Heart right ventricle (tissue), 16 donors: ENCODE measurements at regions not wholly inside any gene's neighbourhood (a gene's known extent, or its start where the extent isn't known, plus 50 kb on each side); places are given as distances from the start of the nearest gene placed in this dataset.

ENCODE experiments used
- ATAC-seq, 8 donors: fragments of 200-7000 bp; cut with Tn5 transposase; one replicate each; pipeline ENCODE4 v1.9.1; 2020; ENCODE audit warnings: mild to moderate bottlenecking in 8 of 8, moderate library complexity in 8 of 8, moderate number of reproducible peaks in 1 of 8
- DNase-seq, 2 donors: peaks; one replicate each; pipeline ENCODE4 v3.0.0-alpha.2; 2020
- H3K27ac ChIP-seq, 10 donors: fragments of 200-600 bp; sonication (generic) in 2 of 10; one replicate each; pipeline versions ENCODE4 v1.5.0 to v1.8.0; 2020 to 2022; ENCODE audit warnings: mild to moderate bottlenecking in 3 of 10
- H3K27me3 ChIP-seq, 7 donors: fragments of 200-600 bp; one replicate each; pipeline ENCODE4 v1.8.0; 2021 to 2022; ENCODE audit warnings: mild to moderate bottlenecking in 2 of 7
- H3K36me3 ChIP-seq, 9 donors: fragments of 200-600 bp; sonication (generic) in 1 of 9; one replicate each; pipeline versions ENCODE4 v1.5.0 to v1.8.0; 2020 to 2022; ENCODE audit warnings: mild to moderate bottlenecking in 2 of 9
- H3K4me1 ChIP-seq, 9 donors: fragments of 200-600 bp; sonication (generic) in 1 of 9; one replicate each; pipeline versions ENCODE4 v1.5.0 to v1.8.0; 2020 to 2022; ENCODE audit warnings: mild to moderate bottlenecking in 4 of 9
- H3K4me3 ChIP-seq, 10 donors: fragments of 200-600 bp; sonication (generic) in 2 of 10; one replicate each; pipeline versions ENCODE4 v1.5.0 to v1.8.0; 2020 to 2022; ENCODE audit warnings: mild to moderate bottlenecking in 7 of 10, moderate library complexity in 2 of 10
- H3K9me3 ChIP-seq, 11 donors: fragments of 200-600 bp in 10 of 11; sonication (generic) in 2 of 11; one replicate each; pipeline versions ENCODE4 v1.5.0 to v1.8.0; 2013 to 2022; ENCODE audit warnings: mild to moderate bottlenecking in 2 of 11, control low read depth in 1 of 11, moderate library complexity in 1 of 11
- CTCF ChIP-seq, 9 donors: fragments of 200-600 bp; sonication (generic) in 2 of 9; IDR thresholded peaks; one replicate each; pipeline versions ENCODE4 v1.5.0 to v1.8.0; 2021 to 2022; ENCODE audit warnings: antibody characterized with exemption in 9 of 9, mild to moderate bottlenecking in 5 of 9, moderate library complexity in 1 of 9
- WGBS, 2 donors: extraction: QIAGEN DNeasy Blood & Tissue Kit; methylation state at CpG; one replicate each; pipeline ENCODE4 v1.1.7; 2013; ENCODE audit warnings: inconsistent platforms in 1 of 2; 5-methylcytosine and 5-hydroxymethylcytosine counted together
- intact Hi-C, 10 donors: fragments of 100-400 bp; cut with DNase I; formaldehyde crosslinking; loops; one replicate each; pipeline versions ENCODE4 v1.11.1 to v1.14.2; 2022
- donor health status: Arrhythmogenic right ventricular cardiomyopathy.
- donor health status: ischemic (EF 13 %, LVEDD 7.1; RV severe dilation, severe dysfunction).
- donor health status: healthy with polysubstance abuse.
- donor health status: DM: no; HTN: yes; CAD: no.
- donor health status: DM: no; HTN: no; CAD: no.
- donor health status: ischemic (EF 25% LVEDD 6.9; RV normal size, moderate dysfunction).
- donor health status: ischemic (EF 25% LVEDD 5.7; RV mildly dilated, moderate dysfunction).
- donor health status: healthy.
- donor health status: DM: yes; HTN: yes; CAD: no.
- donor health status: Ischemic cardiomyopathy.
- donor health status: ischemic (EF 35%, LVEDD 5.7; RV mildly dilated, moderate dysfunction).
- donor health status: nonischemic (EF 11% LVEDD 7.7; RV severe dilation, severe dysfunction).
- donor health status: DM: yes; HTN: yes; CAD: no.
- donor health status: PGD.
- donor health status: ischemic (EF 29% LVEDD 5.4; RV normal size, mild dysfunction).
- donor health status: nonischemic (EF 23%, LVEDD 6.1; RV moderate dilation, normal function).

- intact Hi-C loops, result no loop called here
- H3K9me3 ChIP-seq, result peaks cover 0 to 6% (median 0%) of the 10 kb centered on the region in 11 donors
- H3K4me1 ChIP-seq, result no peaks in the 10 kb centered on the region
- ATAC-seq, result no peak
- no peak for TF ChIP-seq CTCF (IDR thresholded peaks at IDR 0.05)
- H3K27me3 ChIP-seq, result no peaks in the 10 kb centered on the region
- H3K4me3 ChIP-seq, result no peak overlapping the region
- no peaks in the 10 kb centered on the region for H3K36me3 ChIP-seq
- WGBS, 2 donors, result 57 to 58% methylated on average over 2 of the region's 2 CpGs
- no peak for DNase-seq
- H3K27ac ChIP-seq, result no peak overlapping the region
These were observed 165.0 kb upstream of the CTSO start for GRCh38 chr4:156118507-156119220.

GRCh38 chr4:156117743-156118142 is 164.1 kb upstream of the CTSO start:
- ATAC-seq, result no peak
- Histone ChIP-seq H3K27me3 (no peaks in the 10 kb centered on the region), H3K4me3 (no peak overlapping the region), H3K36me3 (no peaks in the 10 kb centered on the region), H3K9me3 (no peaks in the 10 kb centered on the region), H3K27ac (no peak overlapping the region), H3K4me1 (no peaks in the 10 kb centered on the region)
- DNase-seq, result no peak
- TF ChIP-seq CTCF (IDR thresholded peaks at IDR 0.05), result no peak
- intact Hi-C loops, result no loop called here
- WGBS, 2 donors, result 26 to 39% methylated on average over 1 of the region's 1 CpG

GRCh38 chr4:156116991-156117390 is 163.3 kb upstream of the CTSO start:
- Histone ChIP-seq H3K27me3 (no peaks in the 10 kb centered on the region), H3K4me3 (no peak overlapping the region), H3K9me3 (no peaks in the 10 kb centered on the region), H3K4me1 (no peaks in the 10 kb centered on the region), H3K27ac (no peak overlapping the region), H3K36me3 (no peaks in the 10 kb centered on the region)
- TF ChIP-seq CTCF (IDR thresholded peaks at IDR 0.05), result no peak
- DNase-seq (no peak), ATAC-seq (no peak)
- intact Hi-C loops, result no loop called here

GRCh38 chr4:156113138-156113765 is 159.6 kb upstream of the CTSO start:
- Histone ChIP-seq H3K27me3 (no peaks in the 10 kb centered on the region), H3K27ac (no peak overlapping the region), H3K4me3 (no peak overlapping the region), H3K4me1 (peaks cover 0 to 5% (median 0%) of the 10 kb centered on the region in 9 donors), H3K9me3 (no peaks in the 10 kb centered on the region), H3K36me3 (no peaks in the 10 kb centered on the region)
- intact Hi-C loops, result no loop called here
- DNase-seq, result no peak
- peak in 3 of 9 donors; percentile 2 to 31 (median 17) for TF ChIP-seq CTCF (IDR thresholded peaks at IDR 0.05)
- ATAC-seq, result no peak
- 62 to 63% methylated on average over 1 of the region's 1 CpG for WGBS, 2 donors
